ENCODE measurements at regions not wholly inside any gene's neighbourhood (a gene's known extent, or its start where the extent isn't known, plus 50 kb on each side); places are given as distances from the start of the nearest gene placed in this dataset.

DNA sequence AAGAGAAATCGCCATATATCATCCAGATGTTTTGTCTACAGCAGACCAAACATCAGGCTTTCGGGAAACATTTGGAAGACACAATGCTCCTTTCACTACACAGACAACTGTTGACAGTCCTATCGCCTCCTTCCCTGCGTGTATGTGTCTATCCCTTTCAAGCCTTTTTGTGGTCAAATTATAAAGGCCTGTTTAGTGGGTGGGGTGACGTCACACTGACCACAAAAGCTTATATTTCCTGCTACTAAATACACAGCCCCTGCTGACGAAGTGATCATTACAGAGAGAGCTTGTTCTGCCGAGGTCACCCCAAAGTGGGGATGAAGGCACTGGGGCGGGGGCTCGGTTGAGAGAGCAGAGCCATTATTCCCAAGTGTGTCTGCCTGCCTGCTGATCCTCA, 302.7 kb upstream of the TNP1 start:
- no peak for DNase-seq (ENCODE audit: low spot score)
- no peak overlapping the region for H3K27ac ChIP-seq
- TF ChIP-seq POLR2A (IDR thresholded peaks at IDR 0.05): no peak
- TF ChIP-seq, protein P1, sequence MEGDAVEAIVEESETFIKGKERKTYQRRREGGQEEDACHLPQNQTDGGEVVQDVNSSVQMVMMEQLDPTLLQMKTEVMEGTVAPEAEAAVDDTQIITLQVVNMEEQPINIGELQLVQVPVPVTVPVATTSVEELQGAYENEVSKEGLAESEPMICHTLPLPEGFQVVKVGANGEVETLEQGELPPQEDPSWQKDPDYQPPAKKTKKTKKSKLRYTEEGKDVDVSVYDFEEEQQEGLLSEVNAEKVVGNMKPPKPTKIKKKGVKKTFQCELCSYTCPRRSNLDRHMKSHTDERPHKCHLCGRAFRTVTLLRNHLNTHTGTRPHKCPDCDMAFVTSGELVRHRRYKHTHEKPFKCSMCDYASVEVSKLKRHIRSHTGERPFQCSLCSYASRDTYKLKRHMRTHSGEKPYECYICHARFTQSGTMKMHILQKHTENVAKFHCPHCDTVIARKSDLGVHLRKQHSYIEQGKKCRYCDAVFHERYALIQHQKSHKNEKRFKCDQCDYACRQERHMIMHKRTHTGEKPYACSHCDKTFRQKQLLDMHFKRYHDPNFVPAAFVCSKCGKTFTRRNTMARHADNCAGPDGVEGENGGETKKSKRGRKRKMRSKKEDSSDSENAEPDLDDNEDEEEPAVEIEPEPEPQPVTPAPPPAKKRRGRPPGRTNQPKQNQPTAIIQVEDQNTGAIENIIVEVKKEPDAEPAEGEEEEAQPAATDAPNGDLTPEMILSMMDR (IDR thresholded peaks at IDR 0.05): no peak
- no peak for TF ChIP-seq POLR2AphosphoS5 (IDR thresholded peaks at IDR 0.05)
- H3K4me1 ChIP-seq (replicated peaks): no peaks in the 10 kb centered on the region
- H3K36me3 ChIP-seq: no peaks in the 10 kb centered on the region
- intact Hi-C loops (cut with DNase I): loop anchor here (10.0 kb wide), 1 partner anchor 352 kb away; no protein-coding TSS in a partner anchor
- H3K4me3 ChIP-seq: no peak overlapping the region
- no peaks in the 10 kb centered on the region for H3K9me3 ChIP-seq
- H3K27me3 ChIP-seq (replicated peaks; ENCODE audit: insufficient read depth): no peaks in the 10 kb centered on the region
- WGBS: 68% methylated on average over 9 of the region's 9 CpGs

- TF ChIP-seq POLR2A (IDR thresholded peaks at IDR 0.05): no peak
- TF ChIP-seq, protein P1 (IDR thresholded peaks at IDR 0.05): no peak
- no peak for TF ChIP-seq POLR2AphosphoS5 (IDR thresholded peaks at IDR 0.05)
- Histone ChIP-seq H3K36me3 (no peaks in the 10 kb centered on the region), H3K27me3 (replicated peaks; ENCODE audit: insufficient read depth) (no peaks in the 10 kb centered on the region), H3K27ac (no peak overlapping the region), H3K4me3 (no peak overlapping the region), H3K9me3 (no peaks in the 10 kb centered on the region), H3K4me1 (replicated peaks) (no peaks in the 10 kb centered on the region)
- intact Hi-C loops (cut with DNase I): loop anchor here (10.0 kb wide), 1 partner anchor 354 kb away; no protein-coding TSS in a partner anchor
- DNase-seq (ENCODE audit: low spot score): no peak
- 75% methylated on average over 9 of the region's 9 CpGs for WGBS
Observed at GRCh38 chr2:217160978-217161973, 301.4 kb upstream of the TNP1 start.

DNA sequence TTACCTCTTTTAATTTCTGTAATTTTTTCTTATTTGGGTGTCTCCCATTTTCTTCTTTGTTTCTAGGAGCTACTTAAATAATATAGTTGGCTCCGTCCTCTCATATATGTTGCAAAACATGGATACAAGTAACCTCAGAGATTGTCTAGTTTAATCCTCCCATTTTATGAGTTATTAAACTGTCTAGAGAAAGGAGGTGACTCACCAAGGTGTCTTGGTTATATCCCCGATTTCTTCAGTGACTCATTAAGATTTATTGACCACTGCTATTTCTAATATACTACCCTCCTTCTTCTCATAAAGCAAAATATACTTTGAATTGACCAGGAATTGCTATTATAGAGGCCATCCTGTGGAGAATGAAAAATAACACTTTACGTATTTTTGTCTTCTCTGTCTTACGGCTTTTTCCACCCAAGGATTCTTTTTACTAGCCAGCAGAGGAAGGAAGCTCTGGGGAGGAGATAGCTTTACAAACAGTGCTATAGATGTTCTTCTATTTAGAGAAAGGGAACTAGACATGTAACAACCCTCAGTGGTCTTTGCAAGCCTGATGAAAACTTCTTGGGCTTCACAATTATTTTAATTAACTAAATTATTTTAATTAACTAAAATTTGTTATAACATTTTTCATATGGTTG, 300.4 kb upstream of the TNP1 start:
- H3K36me3 ChIP-seq: no peaks in the 10 kb centered on the region
- H3K4me3 ChIP-seq: no peak overlapping the region
- intact Hi-C loops (cut with DNase I): loop anchor here (10.0 kb wide), 1 partner anchor 355 kb away; no protein-coding TSS in a partner anchor
- H3K27me3 ChIP-seq (replicated peaks; ENCODE audit: insufficient read depth): no peaks in the 10 kb centered on the region
- no peaks in the 10 kb centered on the region for H3K9me3 ChIP-seq
- TF ChIP-seq, protein P1 (IDR thresholded peaks at IDR 0.05): no peak
- TF ChIP-seq POLR2AphosphoS5 (IDR thresholded peaks at IDR 0.05): no peak
- TF ChIP-seq POLR2A (IDR thresholded peaks at IDR 0.05): no peak
- WGBS: 68% methylated on average over 4 of the region's 4 CpGs
- no peak for DNase-seq (ENCODE audit: low spot score)
- H3K4me1 ChIP-seq (replicated peaks): no peaks in the 10 kb centered on the region
- no peak overlapping the region for H3K27ac ChIP-seq

DNA sequence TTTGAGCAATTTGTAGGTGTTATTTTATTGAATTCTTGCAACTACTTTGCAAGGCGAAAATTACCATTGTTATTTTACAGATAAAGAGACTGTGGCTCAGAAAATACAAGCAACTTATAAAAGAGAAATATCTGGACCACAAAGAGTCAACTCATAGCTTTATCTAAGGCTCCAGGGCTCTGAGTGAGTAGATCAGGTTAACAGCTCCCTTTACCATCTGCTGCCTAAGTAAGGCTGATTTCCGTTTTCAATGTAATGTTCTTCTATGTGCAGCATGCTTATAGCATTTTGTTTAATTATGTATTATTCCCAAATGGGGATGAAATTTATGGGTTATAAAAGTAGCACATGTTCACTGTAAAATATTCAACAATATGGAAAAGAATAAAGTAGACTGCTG, 299.1 kb upstream of the TNP1 start:
- H3K27ac ChIP-seq: no peak overlapping the region
- H3K36me3 ChIP-seq: no peaks in the 10 kb centered on the region
- WGBS: 93% methylated on average over 2 of the region's 2 CpGs
- no peaks in the 10 kb centered on the region for H3K4me1 ChIP-seq (replicated peaks)
- intact Hi-C loops (cut with DNase I): no loop called here
- no peak overlapping the region for H3K4me3 ChIP-seq
- TF ChIP-seq, protein P1 (IDR thresholded peaks at IDR 0.05): no peak
- no peak for DNase-seq (ENCODE audit: low spot score)
- no peaks in the 10 kb centered on the region for H3K27me3 ChIP-seq (replicated peaks; ENCODE audit: insufficient read depth)
- H3K9me3 ChIP-seq: no peaks in the 10 kb centered on the region

Data from prostate gland (tissue), 2 donors.